GM19463 (cell line): ENCODE measurements at regions not wholly inside any gene's neighbourhood (a gene's known extent, or its start where the extent isn't known, plus 50 kb on each side); places are given as distances from the start of the nearest gene placed in this dataset.

ENCODE experiments used
- ATAC-seq: cut with Tn5 transposase; IDR thresholded peaks from one replicate; pipeline ENCODE4 v1.9.1; 2021; ENCODE audit warnings: mild to moderate bottlenecking, moderate library complexity; ENCODE audit not compliant: unreplicated experiment

- ATAC-seq = no peak
Measured at GRCh38 chr12:19941096-19941495, 427.2 kb upstream of the PDE3A start.

GRCh38 chr12:19945559-19946435, 422.5 kb upstream of the PDE3A start:
- no peak for ATAC-seq

GRCh38 chr12:19946550-19946949, 421.8 kb upstream of the PDE3A start:
- no peak for ATAC-seq

DNA sequence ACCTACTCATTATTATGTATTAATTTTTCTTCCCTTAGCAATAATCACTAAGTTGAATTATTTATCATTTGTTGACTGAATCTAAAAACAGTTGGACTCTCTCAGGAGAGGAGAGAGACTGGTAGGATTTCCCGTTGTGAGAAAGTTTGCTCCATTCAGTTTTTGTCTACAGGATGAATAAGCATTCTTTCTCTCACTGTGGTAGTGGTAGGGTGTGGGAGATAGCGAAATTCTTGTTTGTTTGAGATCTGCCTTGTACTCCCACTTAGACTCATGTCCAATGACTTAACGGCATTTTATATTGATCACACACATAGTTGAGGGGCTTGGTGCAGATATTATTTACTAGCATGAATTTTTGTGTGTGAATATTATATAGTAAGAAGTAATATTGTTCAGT, 421.0 kb upstream of the PDE3A start:
- no peak for ATAC-seq

- no peak for ATAC-seq
Measured at GRCh38 chr12:19951664-19952063, 416.7 kb upstream of the PDE3A start.

DNA sequence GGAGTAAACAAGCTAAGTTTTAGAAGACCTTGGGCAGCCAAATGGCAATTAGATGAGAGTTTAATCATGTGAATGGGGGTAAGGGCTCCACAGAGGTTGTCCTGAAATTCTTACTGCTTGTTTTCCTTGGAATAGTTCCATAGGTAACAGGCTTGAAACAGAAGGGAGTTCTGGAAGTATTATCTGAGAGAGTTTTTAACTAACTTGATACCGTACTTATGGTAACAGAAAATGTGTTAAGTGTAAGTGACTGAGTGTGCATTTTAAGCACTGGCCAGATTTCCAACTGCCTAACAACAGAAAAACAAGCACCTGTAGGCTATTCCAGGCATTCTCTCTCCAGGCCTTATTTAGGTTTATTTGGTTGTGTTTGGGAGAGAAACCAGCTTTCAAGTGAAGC, 414.6 kb upstream of the PDE3A start:
- ATAC-seq = no peak

DNA sequence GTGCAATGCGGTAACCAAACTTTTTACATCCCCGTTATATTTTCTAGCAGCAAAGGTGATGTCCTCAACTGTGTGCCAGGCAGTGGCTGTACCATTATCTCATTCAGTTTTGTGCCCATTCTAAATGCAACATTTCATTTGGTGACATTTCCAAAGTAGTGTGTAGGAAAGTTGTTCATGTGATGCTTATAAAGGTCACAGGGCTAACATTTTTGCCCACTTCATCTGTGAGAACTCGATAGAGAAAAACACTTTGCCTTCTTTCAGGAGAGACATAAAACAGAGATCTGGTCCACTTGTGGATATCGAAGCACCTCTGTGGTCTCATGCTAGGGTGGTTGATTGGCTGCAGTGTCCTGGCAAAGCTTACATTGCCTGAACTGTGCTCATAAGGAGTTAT, 414.2 kb upstream of the PDE3A start:
- ATAC-seq = no peak

DNA sequence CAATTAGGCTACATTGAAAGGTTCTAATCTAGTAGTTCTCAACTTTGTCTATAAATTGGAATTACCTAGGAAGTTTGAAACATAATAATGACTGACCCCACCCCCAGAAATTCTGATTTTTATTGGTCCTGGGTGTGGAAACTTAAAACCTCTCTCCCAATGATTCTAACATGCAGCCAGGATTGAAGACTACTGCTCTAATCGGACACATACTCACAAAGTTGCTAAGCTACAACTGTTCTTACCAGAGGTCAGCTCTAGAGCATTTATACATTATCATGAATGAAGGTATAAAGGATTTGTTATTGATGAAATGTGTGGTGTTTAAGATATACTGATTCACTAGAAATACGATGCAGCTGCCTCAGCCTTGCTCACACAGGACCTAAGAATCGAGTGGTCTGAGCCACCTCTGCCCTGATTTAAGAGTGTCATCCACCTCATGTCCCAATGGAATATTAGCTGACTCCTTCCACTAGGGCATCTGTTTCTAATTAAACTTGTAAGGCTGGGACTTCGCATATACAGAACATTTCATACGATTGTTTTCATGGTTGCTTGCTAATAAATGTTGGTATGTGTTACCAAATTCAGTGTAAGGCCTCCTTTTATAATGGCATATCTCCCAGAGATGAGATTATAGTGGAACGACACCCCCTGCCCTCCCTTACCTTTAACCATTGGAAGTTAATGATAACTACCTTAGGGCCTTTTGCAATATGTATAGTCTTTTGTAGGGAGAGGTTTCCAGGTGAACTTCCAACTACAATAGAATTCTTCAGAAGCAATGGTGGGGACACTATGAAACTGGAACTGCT, 410.8 kb upstream of the PDE3A start:
- ATAC-seq = no peak

DNA sequence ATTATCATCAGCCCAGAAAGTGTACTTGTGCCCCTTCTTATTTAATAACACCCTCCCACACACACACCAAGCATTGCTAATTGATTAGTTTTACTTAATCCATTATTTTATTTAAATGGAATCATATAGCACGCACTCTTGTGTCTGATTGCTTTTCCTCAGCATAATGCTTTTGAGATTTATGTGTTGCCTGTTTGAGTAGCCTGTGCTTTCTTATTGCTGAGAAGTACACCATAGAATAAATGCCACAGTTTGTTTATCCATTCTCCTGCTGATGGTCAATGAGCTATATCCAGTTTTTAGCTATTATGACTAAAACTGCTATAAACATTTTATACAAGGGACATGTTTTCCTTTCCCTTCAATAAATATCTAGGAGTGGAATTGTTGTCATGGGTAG, 409.9 kb upstream of the PDE3A start:
- no peak for ATAC-seq

- ATAC-seq = no peak
Measured at GRCh38 chr12:19959353-19959752, 409.0 kb upstream of the PDE3A start.

DNA sequence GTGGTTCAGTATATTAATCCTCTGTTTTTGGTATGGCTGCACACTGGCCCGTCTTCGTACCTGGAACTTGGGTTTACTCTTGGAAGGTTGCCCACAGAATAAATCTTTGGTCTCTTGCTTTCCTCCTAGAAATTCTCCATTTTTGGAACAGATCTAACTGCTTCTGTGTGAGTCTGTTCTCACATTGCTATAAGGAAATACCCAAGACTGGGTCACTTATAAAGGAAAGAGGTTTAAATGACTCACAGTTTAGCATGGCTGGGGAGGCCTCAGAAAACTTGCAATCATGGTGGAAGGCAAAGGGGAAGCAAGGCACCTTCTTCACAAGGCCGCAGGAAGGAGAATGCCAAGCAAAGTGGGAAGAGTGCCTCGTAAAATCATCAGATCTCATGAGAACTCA, 407.8 kb upstream of the PDE3A start:
- no peak for ATAC-seq

DNA sequence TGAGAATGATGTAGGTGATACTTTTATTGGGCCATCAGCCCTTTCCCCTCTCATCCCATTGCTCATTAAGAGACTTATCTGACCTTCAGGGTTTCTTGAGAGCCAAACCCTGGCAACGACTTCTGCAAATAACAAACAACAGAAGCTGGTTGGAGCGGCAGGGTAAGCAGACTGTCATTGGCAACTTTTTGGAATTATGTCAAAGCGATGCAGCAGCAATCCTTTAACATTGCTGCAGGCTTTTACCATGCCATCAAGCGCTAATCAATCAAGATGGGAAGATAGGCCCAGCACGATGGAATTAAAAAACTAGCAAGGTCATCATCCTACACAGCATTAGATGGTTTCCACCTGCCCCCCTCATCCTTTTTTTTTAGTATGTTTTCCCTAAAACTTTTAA, 406.1 kb upstream of the PDE3A start:
- ATAC-seq = no peak

DNA sequence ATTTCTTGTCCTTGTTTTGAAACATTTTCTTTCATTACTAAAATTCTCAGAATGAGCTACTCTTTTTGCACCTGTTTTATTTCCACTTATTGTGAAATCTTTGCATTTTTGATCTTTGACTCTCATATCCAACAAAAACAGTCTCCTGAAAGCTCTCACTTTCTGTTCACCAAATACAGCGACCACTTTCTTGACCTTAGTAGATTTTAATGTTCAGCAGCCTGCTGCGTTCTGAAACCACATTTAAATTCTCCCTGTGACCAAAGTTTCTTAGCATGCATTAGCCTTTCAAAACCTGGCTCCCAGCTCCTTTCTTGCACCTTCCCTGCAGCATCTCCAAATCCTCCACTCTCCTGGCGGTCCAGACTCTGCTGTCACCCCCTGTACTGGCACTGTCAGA, 404.4 kb upstream of the PDE3A start:
- no peak for ATAC-seq

- ATAC-seq = no peak
Measured at GRCh38 chr12:19964549-19964948, 403.8 kb upstream of the PDE3A start.

DNA sequence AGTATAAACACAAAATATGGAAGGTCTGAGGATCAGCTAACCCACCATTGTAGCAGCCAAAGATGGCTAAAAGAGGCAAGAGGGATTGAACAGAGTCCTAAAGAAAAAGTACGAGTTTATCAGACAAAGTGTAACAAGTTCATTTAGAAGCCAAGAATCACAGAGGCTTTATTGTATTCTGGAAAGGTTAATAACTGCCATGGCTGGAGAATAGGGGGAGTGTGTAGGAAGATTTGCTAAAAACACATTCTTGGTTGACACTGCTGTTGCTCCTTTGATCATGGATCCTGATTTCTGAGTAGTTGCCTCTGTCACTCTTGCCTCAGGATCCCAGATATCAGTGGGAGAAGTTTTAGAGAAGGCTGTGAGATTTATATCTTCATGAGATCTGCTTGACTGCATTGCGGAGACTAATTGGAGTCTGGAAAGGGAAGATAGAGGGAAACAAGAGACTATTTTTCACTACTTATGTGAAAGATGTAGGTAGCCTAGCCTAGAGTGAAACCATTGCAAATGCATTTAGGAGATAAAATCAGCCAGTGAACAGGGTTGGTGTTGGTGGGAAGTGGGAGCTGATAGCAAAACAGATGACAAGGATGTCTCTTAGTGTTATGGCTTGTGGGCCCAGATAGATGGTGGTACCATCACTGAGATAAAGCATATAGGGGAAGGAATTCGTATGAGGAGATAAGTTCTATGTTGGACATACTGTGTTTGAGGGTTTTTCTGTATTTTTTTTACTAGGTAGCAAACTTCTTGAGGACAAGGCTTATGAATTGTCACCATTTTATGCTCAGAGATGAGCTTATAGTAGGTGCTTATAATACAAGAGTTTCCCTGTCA, 402.9 kb upstream of the PDE3A start:
- ATAC-seq = no peak

- no peak for ATAC-seq
Measured at GRCh38 chr12:19967001-19967400, 401.3 kb upstream of the PDE3A start.

DNA sequence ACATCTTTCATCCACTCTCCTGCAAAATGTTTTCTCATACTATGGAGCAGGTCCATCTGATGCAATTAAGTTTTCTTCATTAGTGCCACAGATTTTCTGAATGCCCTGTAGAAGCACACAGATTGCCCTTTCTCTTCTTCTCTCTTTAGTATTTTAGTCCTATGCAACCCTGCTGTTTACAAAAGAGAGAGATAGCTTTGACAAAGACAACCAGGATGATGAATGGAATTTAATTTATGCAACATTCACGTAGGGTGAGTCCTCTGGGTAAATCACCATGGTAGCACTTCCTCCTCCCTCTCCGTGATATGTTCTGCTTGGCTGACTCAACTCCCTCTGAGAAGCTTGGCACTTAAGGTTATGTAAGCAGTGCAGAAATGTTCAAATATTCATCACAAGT, 400.9 kb upstream of the PDE3A start:
- ATAC-seq = no peak

- no peak for ATAC-seq
Measured at GRCh38 chr12:19970116-19970515, 398.2 kb upstream of the PDE3A start.

DNA sequence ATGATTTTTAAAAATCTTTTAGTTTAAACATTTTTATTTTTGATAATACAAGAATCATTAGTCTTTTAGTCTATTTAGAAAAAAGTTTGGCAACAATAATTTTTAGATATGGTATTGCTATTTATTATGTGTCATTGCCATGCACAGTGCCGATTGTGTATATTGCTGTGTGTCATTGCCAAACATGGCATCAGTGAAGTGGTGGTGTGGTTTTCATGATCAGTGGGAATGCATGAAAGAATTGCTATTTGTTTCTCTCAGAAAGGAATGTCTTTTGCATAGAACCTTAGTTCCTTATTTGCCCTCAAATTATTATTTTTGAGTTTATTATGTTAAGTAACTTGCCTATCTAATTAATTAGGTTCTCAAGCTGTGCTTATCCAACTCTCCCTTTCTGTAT, 397.5 kb upstream of the PDE3A start:
- ATAC-seq = no peak

GRCh38 chr12:19971361-19972280, 396.7 kb upstream of the PDE3A start:
- no peak for ATAC-seq
